ENCODE measurements at regions not wholly inside any gene's neighbourhood (a gene's known extent, or its start where the extent isn't known, plus 50 kb on each side); places are given as distances from the start of the nearest gene placed in this dataset.
A peak's percentile ranks its signal among the peaks of the same experiment; 100 is the strongest.

DNA sequence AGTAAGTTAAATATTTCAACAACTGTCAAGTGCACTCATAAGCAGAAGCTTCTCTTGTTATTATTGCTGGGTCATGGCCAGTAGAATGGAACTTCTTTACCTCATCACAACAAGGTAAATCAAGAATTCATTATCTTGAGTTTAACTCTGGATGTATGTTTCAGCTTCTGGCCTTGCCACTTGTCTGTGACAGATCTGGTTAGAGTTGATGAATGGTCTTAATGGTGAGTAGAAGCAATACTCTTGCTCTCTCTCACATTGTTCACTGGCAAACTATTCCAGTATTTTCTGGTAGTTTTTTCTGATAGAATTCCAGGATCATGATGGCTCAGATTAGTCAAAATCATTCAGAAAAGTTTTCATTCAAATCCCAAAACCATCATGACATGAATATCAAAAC is 51.3 kb upstream of the NR4A2 start:
- Mint-ChIP-seq H3K27me3 (no peaks in the 10 kb centered on the region), H3K4me1 (ENCODE audit: low read depth) (peaks cover 72% of the 10 kb centered on the region), H3K27ac (no peak overlapping the region), H3K9me3 (no peaks in the 10 kb centered on the region), H3K36me3 (ENCODE audit: low read depth) (no peaks in the 10 kb centered on the region), H3K4me3 (no peak overlapping the region)

DNA sequence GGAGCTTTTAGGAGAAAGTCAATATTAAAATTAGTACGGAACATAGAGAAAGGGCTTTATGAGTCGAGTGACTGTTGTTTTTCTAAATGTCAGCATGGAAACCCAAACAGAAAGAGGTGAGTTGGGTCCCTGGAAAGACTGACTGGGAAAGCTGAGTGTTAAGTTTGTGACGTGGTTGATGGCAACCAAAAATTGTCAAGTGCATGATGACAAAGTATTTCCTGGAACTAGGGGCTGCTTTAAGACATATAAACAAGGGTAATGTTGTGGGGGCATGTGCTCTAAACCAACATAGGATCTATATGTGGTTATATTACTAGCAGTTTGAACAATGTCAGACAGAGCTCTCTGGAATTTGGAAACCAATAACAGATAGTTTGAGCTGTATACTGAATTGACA is 50.9 kb upstream of the GPD2 start:
- H3K4me1 Mint-ChIP-seq (ENCODE audit: low read depth), result peaks cover 61% of the 10 kb centered on the region
- H3K36me3 Mint-ChIP-seq (ENCODE audit: low read depth), result no peaks in the 10 kb centered on the region
- H3K27ac Mint-ChIP-seq, result peak overlapping the region; percentile 81
- H3K9me3 Mint-ChIP-seq, result no peaks in the 10 kb centered on the region
- H3K4me3 Mint-ChIP-seq, result peak overlapping the region; percentile 53
- no peaks in the 10 kb centered on the region for H3K27me3 Mint-ChIP-seq

Data from stimulated activated naive CD8-positive, alpha-beta T cell treated with anti-CD3 and anti-CD28 coated beads, Interleukin-15, Interleukin-2, amounts not matched to agents 100 ng/mL and 50 ng/mL, for 24 hours (primary cell).